Activated effector memory CD4-positive, alpha-beta T cell treated with anti-CD3 and anti-CD28 coated beads, Interleukin-2, amount 50 U/mL, for 16 hours (primary cell): ENCODE measurements at regions not wholly inside any gene's neighbourhood (a gene's known extent, or its start where the extent isn't known, plus 50 kb on each side); places are given as distances from the start of the nearest gene placed in this dataset.

Source experiments
- DNase-seq: peaks from one replicate; pipeline ENCODE4 v3.0.0-alpha.2; 2020

GRCh38 chr14:101110729-101111619 lies 207.5 kb upstream of the RTL1 start:
- peak; percentile 47 for DNase-seq

DNA sequence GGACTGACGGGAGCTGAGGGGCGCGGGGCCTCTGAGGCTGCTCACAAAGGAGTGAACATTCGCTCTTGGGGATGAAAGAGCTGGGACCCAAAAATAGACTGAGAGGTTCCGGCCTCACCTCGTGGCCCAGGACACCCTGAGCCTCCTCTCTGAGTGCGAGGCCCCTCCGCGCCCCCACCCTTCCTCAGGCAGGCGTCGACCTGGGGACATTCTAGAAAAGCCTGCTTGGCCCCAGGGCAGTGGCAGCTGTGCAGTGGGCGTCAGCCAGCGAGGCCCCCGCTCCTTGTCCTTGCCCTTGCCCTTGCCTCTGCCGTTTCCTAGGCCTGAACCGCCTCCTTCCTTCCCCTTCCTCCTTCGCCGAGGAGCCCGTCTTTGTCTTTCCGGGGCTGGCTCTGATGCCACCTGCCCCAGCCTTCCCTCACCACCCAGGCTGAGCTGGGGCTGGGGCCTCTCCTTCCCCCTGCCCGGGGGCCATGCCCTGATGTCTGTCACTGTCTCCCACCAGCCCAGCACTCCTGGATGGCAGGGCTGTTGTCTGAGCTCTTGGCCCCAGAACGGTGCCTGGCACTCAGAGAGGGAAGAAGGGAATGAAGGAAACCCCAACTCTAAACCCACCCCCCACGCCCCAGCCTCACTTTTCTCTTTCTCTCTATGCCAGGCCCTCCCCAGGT lies 208.2 kb upstream of the RTL1 start:
- peak; percentile 58 for DNase-seq

DNA sequence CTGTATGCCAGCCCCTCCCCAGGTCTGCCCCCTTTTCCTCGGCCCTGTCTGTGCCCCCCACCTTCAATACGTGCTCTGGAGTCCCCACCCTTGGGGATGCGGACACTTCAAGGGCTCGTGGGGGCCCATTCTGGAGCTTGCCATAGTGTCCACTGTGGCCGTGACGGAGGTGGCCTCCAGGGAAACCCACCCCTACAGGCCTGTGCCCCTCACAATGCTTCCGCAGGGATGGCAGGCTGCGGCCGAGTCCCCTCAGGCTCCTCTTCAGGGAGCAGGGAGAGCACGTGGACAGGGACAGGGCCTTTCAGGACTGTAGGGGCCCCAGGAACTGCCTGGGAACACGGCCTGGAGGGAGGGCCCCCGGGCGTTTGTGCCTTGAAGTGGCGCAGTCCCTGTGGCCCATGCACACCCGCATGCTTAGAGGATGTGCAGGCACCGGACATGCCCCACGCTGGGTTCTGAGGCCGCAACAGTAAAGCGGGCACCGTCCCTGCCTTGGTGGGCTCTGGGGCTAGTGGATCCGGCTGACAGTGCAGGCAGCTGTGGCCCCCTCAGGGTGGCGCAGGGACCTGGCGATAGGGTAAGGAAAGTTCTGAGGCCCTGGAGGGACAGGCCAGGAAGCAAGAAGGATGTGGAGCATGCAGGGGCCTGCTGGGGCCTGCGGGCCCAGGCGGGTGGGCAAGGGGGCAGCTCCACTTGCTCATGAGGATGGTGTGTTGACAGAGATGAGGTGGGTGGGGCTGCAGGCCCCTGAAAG lies 209.0 kb upstream of the RTL1 start:
- DNase-seq, result no peak

- DNase-seq, result no peak
These were observed 209.6 kb upstream of the RTL1 start for GRCh38 chr14:101113108-101113612.

DNA sequence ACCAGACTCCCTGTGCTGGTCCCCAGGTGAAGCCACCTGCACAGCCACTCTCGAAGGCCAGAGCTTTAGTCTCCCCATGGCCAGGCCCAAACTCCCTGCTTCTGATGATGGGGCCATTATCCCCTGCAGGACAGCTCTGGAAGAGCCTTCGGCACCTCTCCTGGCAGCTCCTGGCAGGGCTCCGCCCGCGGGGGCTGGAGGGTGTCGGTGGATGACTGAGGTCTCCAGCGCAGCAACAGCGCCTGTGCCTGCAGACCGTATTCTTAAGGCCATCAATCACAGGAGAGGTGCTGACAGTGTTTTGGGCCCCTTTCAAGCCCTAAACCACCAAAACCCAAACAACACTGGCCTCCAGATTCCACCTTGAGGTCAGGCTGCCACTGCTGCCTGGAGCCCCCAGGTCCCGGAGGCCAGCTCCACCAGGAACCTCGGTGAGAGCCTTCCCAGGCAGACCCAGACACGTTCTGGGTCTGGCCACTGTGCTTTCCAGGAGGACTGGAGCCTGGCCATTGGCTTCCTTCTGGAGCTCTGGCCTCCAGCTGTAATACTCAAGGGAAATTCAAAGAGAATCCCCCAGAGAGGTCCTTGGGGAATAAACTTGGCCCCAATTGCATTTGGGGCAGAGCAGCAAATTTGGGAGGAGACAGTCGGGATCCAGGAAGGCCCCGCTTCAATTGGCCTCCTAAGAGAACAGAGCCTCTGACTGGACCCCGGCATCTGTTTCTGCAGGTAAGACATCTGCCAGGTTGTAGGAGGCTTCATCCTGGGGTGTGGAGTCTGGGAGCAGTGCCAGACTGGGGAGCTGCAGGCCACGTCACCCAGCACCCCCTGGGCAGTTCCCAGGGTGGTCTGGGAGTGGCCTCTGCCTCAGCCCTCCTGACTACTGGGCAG lies 210.6 kb upstream of the RTL1 start:
- no peak for DNase-seq

GRCh38 chr14:101114726-101115515 lies 211.4 kb upstream of the RTL1 start:
- DNase-seq, result peak; percentile 58

DNA sequence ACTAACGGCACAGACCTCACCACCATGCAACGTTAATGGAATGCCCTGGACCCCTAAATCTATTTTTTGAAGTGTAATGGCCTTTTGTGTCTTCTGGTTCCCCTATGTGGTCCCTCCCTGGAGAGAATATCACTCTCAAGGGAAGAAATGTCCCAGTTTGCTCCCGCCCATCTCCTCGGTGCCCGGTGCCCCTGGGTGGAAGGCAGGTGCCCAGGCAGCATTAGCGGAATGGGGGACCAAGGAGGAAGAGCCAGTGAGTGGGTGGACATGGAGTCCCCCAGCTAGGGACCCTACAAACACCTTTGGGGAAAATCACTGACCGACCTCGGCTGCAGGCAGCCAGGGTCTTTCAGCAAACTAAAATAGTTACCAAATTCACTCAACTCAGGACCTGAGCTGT lies 212.1 kb upstream of the RTL1 start:
- DNase-seq, result no peak

- DNase-seq, result no peak
These were observed 212.5 kb upstream of the RTL1 start for GRCh38 chr14:101116065-101116464.

GRCh38 chr14:101116486-101117130 lies 213.1 kb upstream of the RTL1 start:
- DNase-seq, result no peak

DNA sequence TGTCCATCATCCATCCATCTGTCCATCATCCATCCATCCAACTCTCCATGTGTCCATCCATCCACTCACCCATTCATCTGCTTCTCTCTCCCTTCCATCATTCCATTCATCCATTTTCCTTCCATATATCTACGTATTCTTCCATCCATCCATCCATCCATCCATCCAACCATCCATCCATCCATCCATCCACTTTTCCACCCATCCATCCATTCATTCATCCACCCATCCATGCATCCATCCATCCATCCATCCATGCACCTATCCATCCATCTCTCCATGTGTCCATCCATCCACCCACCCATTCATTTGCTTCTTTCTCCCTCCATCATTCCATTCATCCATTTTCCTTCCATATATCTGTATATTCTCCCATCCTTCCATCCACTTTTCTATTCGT lies 214.0 kb upstream of the RTL1 start:
- DNase-seq, result no peak

DNA sequence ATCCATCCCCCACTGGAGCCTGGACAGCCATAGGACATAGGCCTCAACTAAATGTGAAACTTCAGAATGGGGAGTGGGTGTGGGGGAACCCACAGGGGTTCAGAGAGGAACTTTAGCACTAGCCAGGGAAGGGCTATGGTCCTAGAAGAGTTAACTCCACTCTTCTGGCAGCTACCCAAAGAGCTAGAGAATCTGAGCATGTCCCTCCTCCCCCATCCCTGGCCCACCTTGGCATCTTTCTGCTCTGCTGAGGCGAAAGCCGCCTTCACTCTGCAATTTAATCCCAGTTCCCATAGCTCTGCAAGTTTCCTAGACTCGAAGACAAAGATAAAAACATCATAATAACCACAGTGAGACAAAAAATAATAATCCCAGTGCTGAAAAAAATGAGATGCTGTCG lies 214.7 kb upstream of the RTL1 start:
- no peak for DNase-seq

GRCh38 chr14:101118746-101119591 lies 215.4 kb upstream of the RTL1 start:
- DNase-seq, result no peak

DNA sequence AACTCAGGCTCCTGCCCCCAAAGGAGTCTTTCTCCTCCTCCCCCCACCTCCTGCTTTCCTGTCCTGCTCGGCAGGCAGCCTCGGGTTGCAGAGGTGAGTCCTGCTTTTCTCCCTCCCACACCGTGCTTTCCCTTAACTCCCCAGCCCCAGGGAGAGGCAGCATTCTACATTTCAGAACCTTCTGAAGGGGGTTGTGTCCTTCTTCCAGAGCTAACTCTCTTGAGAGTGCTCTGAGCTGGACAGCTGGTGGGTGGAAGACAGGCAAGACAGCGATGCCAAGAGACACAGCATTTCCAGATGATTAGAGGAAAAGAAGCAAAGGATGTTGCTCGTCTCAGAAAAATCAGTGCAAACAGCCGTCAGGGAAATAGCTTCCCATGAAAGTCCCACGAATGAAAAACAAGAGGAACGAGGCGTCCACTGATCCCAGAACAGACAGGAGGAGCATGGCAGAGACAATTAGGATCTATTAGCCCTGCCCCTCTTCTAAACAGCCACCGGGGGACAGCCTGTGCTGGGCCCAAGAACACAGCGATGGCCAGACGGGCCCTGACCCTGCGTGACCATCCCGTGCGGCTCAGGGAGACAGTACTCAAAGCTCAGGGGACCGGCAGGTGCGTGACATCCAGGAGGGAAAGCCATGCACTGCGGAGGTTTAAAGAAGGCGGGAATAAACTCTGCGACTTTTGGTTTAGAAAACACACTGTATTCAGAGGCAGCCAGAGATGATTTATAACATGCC lies 216.5 kb upstream of the RTL1 start:
- no peak for DNase-seq

- DNase-seq, result peak; percentile 60
These were observed 217.4 kb upstream of the RTL1 start for GRCh38 chr14:101120641-101121507.

DNA sequence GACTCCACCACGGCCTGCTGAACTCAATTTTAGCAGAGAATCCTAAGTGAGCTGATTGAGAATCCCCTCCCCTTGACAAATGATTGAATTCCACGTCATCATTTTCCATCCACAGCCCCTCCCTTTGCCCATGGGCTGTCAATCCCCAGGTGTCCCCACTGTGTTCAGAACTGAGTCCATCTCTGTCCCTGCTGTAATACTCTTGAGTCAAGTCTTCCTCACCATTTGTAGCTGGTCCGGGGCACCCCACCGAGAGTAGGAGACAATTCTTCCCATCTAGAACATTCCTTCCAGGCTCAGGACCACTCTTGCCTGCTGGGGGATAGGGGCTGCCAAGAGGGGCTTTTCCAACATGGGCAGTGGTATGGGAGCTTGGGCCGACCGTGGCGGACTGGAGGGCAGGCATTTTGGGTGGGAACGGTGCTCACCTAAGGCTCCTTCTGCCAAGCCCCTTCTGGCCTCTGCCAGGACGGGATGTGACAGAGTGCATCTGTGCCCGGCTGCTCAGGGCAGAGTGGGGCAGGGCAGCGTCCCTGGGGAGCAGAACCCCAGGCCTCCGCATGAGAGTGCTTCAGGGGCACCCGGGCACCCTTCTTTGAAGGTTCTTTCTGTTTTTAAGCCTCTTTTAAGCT lies 218.1 kb upstream of the RTL1 start:
- DNase-seq, result no peak

DNA sequence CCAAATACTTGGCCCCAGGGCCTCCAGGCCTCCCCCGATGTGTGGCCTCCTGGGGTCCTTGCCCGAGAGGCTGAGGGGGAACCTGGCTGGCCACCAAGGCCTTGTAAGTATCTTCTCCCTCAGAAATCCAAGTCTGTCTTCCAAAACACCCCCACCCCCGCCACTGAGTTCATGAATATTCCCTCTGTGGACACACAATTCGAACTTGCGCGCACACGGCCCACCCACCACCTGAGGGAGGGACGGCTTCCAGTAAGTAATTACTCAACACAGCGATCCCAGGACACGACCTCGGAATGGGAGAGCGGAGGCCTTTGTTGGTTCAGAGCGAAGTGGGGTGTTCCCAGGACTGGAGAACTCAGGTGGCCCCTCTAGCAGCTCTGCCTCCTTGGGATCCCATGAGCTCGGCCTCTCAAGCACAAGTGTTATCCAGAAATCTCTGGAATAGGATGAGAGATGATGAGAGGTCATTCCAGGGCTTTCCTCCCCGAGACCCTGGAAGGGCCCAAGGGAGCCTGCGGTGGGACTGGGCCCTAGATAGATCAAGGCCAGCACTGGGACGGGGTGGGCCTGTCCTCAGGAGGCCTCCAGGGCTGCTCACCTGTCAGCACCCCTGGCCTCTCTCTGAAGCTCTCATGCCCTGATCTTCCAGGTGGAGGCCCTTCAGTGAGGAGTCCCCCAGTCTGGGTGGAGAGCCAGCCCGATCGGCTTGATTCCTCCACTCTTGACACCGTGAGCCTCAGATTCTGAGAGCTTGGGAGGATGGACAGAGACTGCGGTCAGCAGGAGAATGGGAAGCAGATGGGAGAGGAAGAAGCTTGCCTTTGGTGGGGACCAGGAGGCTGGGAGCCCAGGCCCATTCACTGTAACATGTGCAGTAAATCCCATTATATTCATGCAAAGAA lies 219.0 kb upstream of the RTL1 start:
- no peak for DNase-seq
